ENCODE measurements at regions not wholly inside any gene's neighbourhood (a gene's known extent, or its start where the extent isn't known, plus 50 kb on each side); places are given as distances from the start of the nearest gene placed in this dataset.

GRCh38 chr3:10667269-10667668, 148.8 kb upstream of the SLC6A11 start:
- TF ChIP-seq SIN3A (IDR thresholded peaks at IDR 0.05; ENCODE audit: borderline replicate concordance, low read depth, low read length): no peak
- no peak for TF ChIP-seq EZH2phosphoT487 (IDR thresholded peaks at IDR 0.05; ENCODE audit: borderline replicate concordance, low read depth)
- no peak for TF ChIP-seq RAD21 (IDR thresholded peaks at IDR 0.05; ENCODE audit: low read length)
- no peak for TF ChIP-seq TEAD4 (IDR thresholded peaks at IDR 0.05; ENCODE audit: borderline replicate concordance, insufficient read depth)
- no peak for TF ChIP-seq RFX5 (IDR thresholded peaks at IDR 0.05; ENCODE audit: low read length)
- TF ChIP-seq MAX (IDR thresholded peaks at IDR 0.05; ENCODE audit: low read depth): no peak
- TF ChIP-seq FOXJ3 (CRISPR knock-in tag; IDR thresholded peaks at IDR 0.05): no peak
- TF ChIP-seq MEF2A (IDR thresholded peaks at IDR 0.05; ENCODE audit: borderline replicate concordance, low read depth): no peak
- no peak for TF ChIP-seq JUND (IDR thresholded peaks at IDR 0.05)
- no peak for TF ChIP-seq SMC3 (IDR thresholded peaks at IDR 0.05; ENCODE audit: low read depth, low read length)
- ChIA-PET CTCF (interaction anchor here (0.8 to 1.7 kb wide), 2 partner anchors 40 to 316 kb away, joined by 3 to 4 read pairs; no protein-coding TSS in a partner anchor), POLR2A (no interaction called here)
- DNase-seq: no peak
- H3K4me2 ChIP-seq: no peak overlapping the region
- no peaks in the 10 kb centered on the region for H4K20me1 ChIP-seq (ENCODE audit: insufficient read depth)
- H3K27me3 ChIP-seq (ENCODE audit: insufficient read depth): no peaks in the 10 kb centered on the region
- H3K79me2 ChIP-seq (ENCODE audit: insufficient read depth): no peaks in the 10 kb centered on the region
- 10% methylated on average over 4 of the region's 8 CpGs for WGBS (ENCODE audit: low lambda C conversion rate)
- H2AFZ ChIP-seq (ENCODE audit: low read depth): no peak overlapping the region
- H3K9me2 ChIP-seq: no peaks in the 10 kb centered on the region
- no peaks in the 10 kb centered on the region; a peak in 1 of 4 replicates for H3K4me1 ChIP-seq (ENCODE audit: control insufficient read depth in 1 of 2, insufficient read depth in 2 of 2, low read depth in 1 of 2, low read length in 1 of 2)
- no peaks in the 10 kb centered on the region for H3F3A ChIP-seq (replicated peaks; ENCODE audit: insufficient read depth)
- no peak overlapping the region for H3K9ac ChIP-seq
- H3K36me3 ChIP-seq (replicated peaks in 1 of 2; ENCODE audit: control insufficient read depth in 1 of 2, insufficient read depth in 2 of 2, low read length in 1 of 2): no peaks in the 10 kb centered on the region
- H3K9me3 ChIP-seq: no peaks in the 10 kb centered on the region
- H3K4me3 ChIP-seq (ENCODE audit: low read depth in 2 of 2, low read length in 1 of 2): no peak overlapping the region
- no peak overlapping the region for H3K27ac ChIP-seq (ENCODE audit: low read depth in 2 of 2, low read length in 1 of 2)

GRCh38 chr3:10667901-10668476, 148.0 kb upstream of the SLC6A11 start:
- Histone ChIP-seq H3K79me2 (ENCODE audit: insufficient read depth) (no peaks in the 10 kb centered on the region), H3K27ac (ENCODE audit: low read depth in 2 of 2, low read length in 1 of 2) (no peak overlapping the region), H3K4me3 (ENCODE audit: low read depth in 2 of 2, low read length in 1 of 2) (no peak overlapping the region), H3K9ac (no peak overlapping the region), H3K36me3 (replicated peaks in 1 of 2; ENCODE audit: control insufficient read depth in 1 of 2, insufficient read depth in 2 of 2, low read length in 1 of 2) (no peaks in the 10 kb centered on the region), H3F3A (replicated peaks; ENCODE audit: insufficient read depth) (no peaks in the 10 kb centered on the region), H3K4me2 (no peak overlapping the region), H3K4me1 (ENCODE audit: control insufficient read depth in 1 of 2, insufficient read depth in 2 of 2, low read depth in 1 of 2, low read length in 1 of 2) (peaks cover 0 to 2% of the 10 kb centered on the region in 2 experiments; a peak in 1 of 4 replicates), H3K9me3 (no peaks in the 10 kb centered on the region), H3K9me2 (no peaks in the 10 kb centered on the region), H3K27me3 (ENCODE audit: insufficient read depth) (no peaks in the 10 kb centered on the region), H4K20me1 (ENCODE audit: insufficient read depth) (no peaks in the 10 kb centered on the region), H2AFZ (ENCODE audit: low read depth) (no peak overlapping the region)
- DNase-seq: no peak
- ChIA-PET POLR2A (no interaction called here), CTCF (interaction anchor here (1.7 kb wide), 1 partner anchor 39 kb away, joined by 4 read pairs; no protein-coding TSS in a partner anchor)
- 50% methylated on average over 13 of the region's 14 CpGs for WGBS (ENCODE audit: low lambda C conversion rate)
- TF ChIP-seq MAX (IDR thresholded peaks at IDR 0.05; ENCODE audit: low read depth): no peak
- TF ChIP-seq CHD2 (IDR thresholded peaks at IDR 0.05; ENCODE audit: low read length, partially characterized antibody): no peak
- no peak for TF ChIP-seq USF2 (IDR thresholded peaks at IDR 0.05; ENCODE audit: borderline replicate concordance, low read depth, low read length)
- no peak for TF ChIP-seq NFIC (IDR thresholded peaks at IDR 0.05; ENCODE audit: borderline replicate concordance)
- no peak for TF ChIP-seq GATA2 (CRISPR knock-in tag; IDR thresholded peaks at IDR 0.05)
- no peak for TF ChIP-seq FOXJ3 (CRISPR knock-in tag; IDR thresholded peaks at IDR 0.05)
- no peak for TF ChIP-seq CTCF (IDR thresholded peaks at IDR 0.05)
- TF ChIP-seq USF1 (IDR thresholded peaks at IDR 0.05; ENCODE audit: borderline replicate concordance, low read depth): no peak
